GM10266 (cell line): ENCODE measurements at regions not wholly inside any gene's neighbourhood (a gene's known extent, or its start where the extent isn't known, plus 50 kb on each side); places are given as distances from the start of the nearest gene placed in this dataset.

ENCODE experiments used
- DNase-seq: peaks from one replicate; pipeline ENCODE4 v3.0.0; 2012; ENCODE audit errors: extremely low spot score
- CTCF ChIP-seq: IDR thresholded peaks from 2 replicates; pipeline ENCODE4 v1.5.1; 2012; ENCODE audit warnings: mild to moderate bottlenecking, low read depth; ENCODE audit not compliant: control insufficient read depth, insufficient read depth; ENCODE audit errors: missing control alignments

DNA sequence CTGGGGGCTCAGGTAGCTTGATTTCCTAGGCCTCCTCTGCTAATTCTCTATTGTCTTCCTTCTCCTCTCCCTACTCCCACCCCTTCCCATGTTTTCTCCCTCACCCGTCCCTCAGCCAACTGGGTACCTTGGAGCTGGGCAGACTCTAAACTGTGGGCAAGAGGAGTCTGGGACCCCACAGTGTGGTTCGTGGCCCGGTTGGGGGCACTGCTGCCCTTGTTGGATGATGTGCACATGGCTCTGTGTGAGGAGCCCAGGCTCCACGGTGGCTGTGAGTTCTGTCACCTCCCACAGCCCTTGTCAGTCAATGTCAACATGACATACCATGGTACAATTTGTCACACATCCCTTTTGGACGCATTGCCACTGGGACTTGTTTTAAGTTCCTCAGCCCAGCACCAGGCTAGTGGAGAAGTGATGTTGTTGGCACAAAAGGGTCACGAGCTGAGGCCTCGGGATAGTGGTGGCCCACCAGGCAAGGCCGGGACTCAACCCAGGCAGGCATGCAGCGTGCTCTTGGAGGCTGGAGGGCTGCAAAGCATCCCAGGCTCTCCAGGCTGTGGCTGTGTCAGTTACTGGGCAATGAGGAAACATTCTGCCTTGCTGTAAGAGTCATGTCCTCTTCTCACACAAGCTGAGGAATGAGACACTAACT, 142.3 kb downstream of the TLE3 start:
- no peak for DNase-seq
- TF ChIP-seq CTCF, result no peak

DNA sequence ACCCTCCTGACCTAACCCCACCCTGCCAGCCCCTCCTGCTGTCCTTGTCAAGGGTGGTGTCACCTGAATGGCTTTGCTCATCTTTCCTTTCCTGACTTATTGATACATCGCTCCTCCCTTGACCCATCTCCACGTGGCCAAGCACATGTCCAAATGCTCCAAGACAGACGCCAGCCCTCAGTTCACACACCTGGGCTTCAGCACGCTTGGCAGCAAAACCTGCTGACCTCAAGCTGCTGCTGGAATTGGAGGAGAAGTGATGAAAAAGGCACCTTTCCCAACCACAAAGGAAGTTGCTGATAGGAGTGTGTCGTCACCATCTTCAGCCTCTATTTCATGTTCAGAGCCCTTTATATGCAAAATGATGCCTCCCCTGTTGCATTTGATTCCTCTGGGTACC, 141.3 kb downstream of the TLE3 start:
- DNase-seq, result no peak
- TF ChIP-seq CTCF, result no peak

DNA sequence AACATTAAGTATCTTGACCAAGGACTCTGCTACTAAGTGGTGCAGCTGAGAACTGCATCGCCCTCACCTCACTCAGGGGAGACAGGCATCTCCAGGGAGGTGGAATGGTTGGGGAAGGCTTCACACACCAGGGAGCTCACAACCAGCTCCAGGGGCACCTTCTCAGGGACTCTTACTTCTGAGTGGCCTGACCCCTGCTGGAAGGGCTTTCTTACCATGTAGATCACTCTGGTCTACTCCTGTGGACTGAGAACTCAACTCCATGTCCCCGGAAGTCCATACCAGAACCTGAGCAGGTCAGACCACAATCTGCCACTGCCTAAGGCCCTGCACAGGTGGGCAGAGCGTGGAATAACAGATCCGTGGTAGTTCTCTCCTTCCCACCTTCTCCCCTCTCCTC, 140.5 kb downstream of the TLE3 start:
- DNase-seq, result no peak
- TF ChIP-seq CTCF, result no peak

DNA sequence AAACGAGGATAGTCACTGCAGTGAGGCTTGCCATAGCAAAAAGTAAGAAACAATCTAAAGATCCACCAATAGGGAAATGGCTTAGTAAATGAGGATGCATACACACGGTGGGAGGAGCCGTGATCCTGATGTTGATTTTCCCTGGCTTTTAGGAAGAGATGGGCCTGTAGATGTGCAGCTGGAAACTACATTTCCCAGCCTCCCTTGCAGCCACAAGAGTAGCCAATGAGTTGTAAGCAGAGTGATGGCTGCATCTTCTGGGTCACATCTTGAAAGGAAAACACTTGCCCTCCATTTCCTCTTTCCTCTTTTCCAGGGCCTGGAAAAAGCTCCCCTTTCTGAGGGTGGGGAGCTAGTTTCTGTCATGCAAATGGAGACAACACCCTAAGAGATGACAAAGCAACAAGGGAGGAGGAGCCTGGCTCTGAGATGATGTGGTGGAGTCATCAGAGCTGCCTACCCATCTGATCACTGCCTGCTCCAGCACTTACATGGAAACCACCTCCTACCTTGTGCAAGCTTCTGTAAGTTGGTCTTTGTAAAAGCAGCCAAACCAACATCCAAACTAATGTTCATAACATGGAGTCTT, 139.1 kb downstream of the TLE3 start:
- no peak for TF ChIP-seq CTCF
- no peak for DNase-seq

- DNase-seq, result no peak
- TF ChIP-seq CTCF, result no peak
Observed at GRCh38 chr15:69962561-69962960, 135.2 kb downstream of the TLE3 start.

- DNase-seq, result no peak
- no peak for TF ChIP-seq CTCF
Observed at GRCh38 chr15:69963385-69963784, 134.3 kb downstream of the TLE3 start.

- no peak for DNase-seq
- no peak for TF ChIP-seq CTCF
Observed at GRCh38 chr15:69971771-69972170, 125.9 kb downstream of the TLE3 start.
